H1 (cell line): ENCODE measurements at regions not wholly inside any gene's neighbourhood (a gene's known extent, or its start where the extent isn't known, plus 50 kb on each side); places are given as distances from the start of the nearest gene placed in this dataset.

Source experiments
- CTCF ChIA-PET: fragments of 300-600 bp; sonication (Branson Sonifier 250); formaldehyde crosslinking; loops from one replicate; lab custom pipeline; 2021; ENCODE audit not compliant: partially characterized antibody; lab: Charles Lee
- POLR2A ChIA-PET: fragments of 300-600 bp; sonication (Branson Sonifier 250); formaldehyde crosslinking; loops from one replicate; lab custom pipeline; 2021; ENCODE audit warnings: inconsistent platforms; ENCODE audit not compliant: partially characterized antibody; lab: Charles Lee
- DNase-seq, 2 experiments: peaks; one replicate each; pipeline versions ENCODE4 v3.0.0 to v3.0.0-alpha.2; 2010 to 2022; ENCODE audit warnings: low spot score in 2 of 2, low read depth in 1 of 2, mixed read lengths in 1 of 2
- FAIRE-seq: peaks from 2 replicates; lab custom pipeline; 2011; peaks lifted over from hg19 to GRCh38; lab: Jason Lieb, UNC
- H2AFZ ChIP-seq: 2 replicates; pipeline ENCODE4 v1.8.1; 2012; ENCODE audit warnings: low read length, inconsistent platforms
- H2AK5ac ChIP-seq: 2 replicates; pipeline ENCODE4 v1.6.1; 2013; ENCODE audit warnings: low read depth, low read length
- H2BK120ac ChIP-seq: replicated peaks from 2 replicates; pipeline ENCODE3; 2013; ENCODE audit warnings: low read depth, low read length, inconsistent platforms
- H2BK12ac ChIP-seq: 2 replicates; pipeline ENCODE4 v1.6.1; 2013; ENCODE audit warnings: low read depth, low read length
- H2BK15ac ChIP-seq: 2 replicates; pipeline ENCODE4 v1.6.1; 2013; ENCODE audit warnings: low read length
- H2BK20ac ChIP-seq: 2 replicates; pipeline ENCODE4 v1.6.1; 2013; ENCODE audit warnings: low read length
- H2BK5ac ChIP-seq: 2 replicates; pipeline ENCODE4 v1.6.1; 2013; ENCODE audit warnings: low read depth, low read length
- H3K14ac ChIP-seq: 2 replicates; pipeline ENCODE4 v1.6.1; 2013; ENCODE audit warnings: inconsistent platforms; ENCODE audit not compliant: insufficient read length
- H3K18ac ChIP-seq: 2 replicates; pipeline ENCODE4 v1.6.1; 2013; ENCODE audit warnings: low read length; ENCODE audit errors: extremely low read depth
- H3K23ac ChIP-seq: 2 replicates; pipeline ENCODE4 v1.6.1; 2013; ENCODE audit warnings: inconsistent platforms; ENCODE audit not compliant: insufficient read length
- H3K23me2 ChIP-seq: 2 replicates; pipeline ENCODE4 v1.6.1; 2013; ENCODE audit warnings: low read depth, low read length
- H3K27ac ChIP-seq: 2 replicates; pipeline ENCODE4 v1.6.1; 2011; ENCODE audit warnings: low read depth, low read length, inconsistent platforms
- H3K27me3 ChIP-seq, 4 experiments: replicated peaks in 1 of 4; 1 replicate in 1 of 4; 2 replicates in 3 of 4; pipeline versions ENCODE4 v1.6.1 to v1.8.1; 2011 to 2013; ENCODE audit warnings: low read length in 3 of 4, mild to moderate bottlenecking in 3 of 4, inconsistent platforms in 2 of 4, mixed read lengths in 2 of 4, moderate library complexity in 1 of 4; ENCODE audit not compliant: control insufficient read depth in 3 of 4, insufficient read depth in 3 of 4; ENCODE audit errors: extremely low read depth in 1 of 4
- H3K36me3 ChIP-seq, 4 experiments: 2 replicates each; pipeline versions ENCODE4 v1.6.1 to v1.8.1; 2011 to 2013; ENCODE audit warnings: mild to moderate bottlenecking in 4 of 4, low read length in 3 of 4, moderate library complexity in 2 of 4, control low read depth in 1 of 4, inconsistent platforms in 1 of 4; ENCODE audit not compliant: insufficient read depth in 4 of 4, control insufficient read depth in 2 of 4
- H3K4ac ChIP-seq: replicated peaks from 2 replicates; pipeline ENCODE3; 2013; ENCODE audit warnings: low read length, low read depth, mixed read lengths, inconsistent platforms; ENCODE audit not compliant: insufficient read length
- H3K4me1 ChIP-seq, 4 experiments: replicated peaks in 1 of 4; 1 replicate in 1 of 4; 2 replicates in 3 of 4; pipeline versions ENCODE4 v1.6.1 to v1.8.1; 2011 to 2013; ENCODE audit warnings: low read length in 3 of 4, inconsistent platforms in 2 of 4, mixed read lengths in 1 of 4; ENCODE audit not compliant: insufficient read depth in 4 of 4, control insufficient read depth in 3 of 4
- H3K4me2 ChIP-seq, 2 experiments: 2 replicates each; pipeline versions ENCODE4 v1.6.1 to v1.8.1; 2011 to 2013; ENCODE audit warnings: low read depth in 2 of 2, low read length in 2 of 2, control low read depth in 1 of 2, inconsistent platforms in 1 of 2, mild to moderate bottlenecking in 1 of 2; ENCODE audit not compliant: insufficient read depth in 1 of 2
- H3K4me3 ChIP-seq, 4 experiments: fragments of 200-600, 300-600 bp in 1 of 4; sonication (generic), shearing (Covaris generic), sonication (Bioruptor Twin) in 1 of 4; 2 replicates each; pipeline versions ENCODE4 v1.5.1 to v1.8.1; 2011 to 2016; ENCODE audit warnings: low read length in 4 of 4, low read depth in 3 of 4, control low read depth in 2 of 4, inconsistent platforms in 2 of 4, mild to moderate bottlenecking in 2 of 4, mixed read lengths in 1 of 4, moderate library complexity in 1 of 4; ENCODE audit not compliant: insufficient read depth in 2 of 4; ENCODE audit errors: extremely low read depth in 1 of 4
- H3K56ac ChIP-seq: replicated peaks from 2 replicates; pipeline ENCODE3; 2013; ENCODE audit warnings: low read depth, mild to moderate bottlenecking, mixed read lengths, low read length, inconsistent platforms; ENCODE audit not compliant: insufficient read length
- H3K79me1 ChIP-seq: 2 replicates; pipeline ENCODE4 v1.6.1; 2013; ENCODE audit warnings: low read depth, low read length, control low read depth
- H3K79me2 ChIP-seq, 2 experiments: 2 replicates each; pipeline versions ENCODE4 v1.6.1 to v1.8.1; 2012 to 2013; ENCODE audit warnings: low read length in 2 of 2, mild to moderate bottlenecking in 2 of 2, inconsistent platforms in 1 of 2; ENCODE audit not compliant: insufficient read depth in 2 of 2, control insufficient read depth in 1 of 2
- H3K9ac ChIP-seq, 4 experiments: replicated peaks in 1 of 4; 1 replicate in 1 of 4; 2 replicates in 3 of 4; pipeline versions ENCODE4 v1.6.1 to v1.8.1; 2011 to 2013; ENCODE audit warnings: low read depth in 3 of 4, low read length in 3 of 4, control low read depth in 2 of 4, mild to moderate bottlenecking in 2 of 4, moderate library complexity in 2 of 4, inconsistent platforms in 1 of 4; ENCODE audit errors: extremely low read depth in 1 of 4
- H3K9me3 ChIP-seq, 2 experiments: 2 replicates each; pipeline versions ENCODE4 v1.6.1 to v1.8.1; 2012 to 2013; ENCODE audit warnings: mild to moderate bottlenecking in 2 of 2, moderate library complexity in 2 of 2, control low read depth in 1 of 2, inconsistent platforms in 1 of 2, low read depth in 1 of 2, low read length in 1 of 2, mixed read lengths in 1 of 2; ENCODE audit not compliant: insufficient read depth in 2 of 2
- H4K20me1 ChIP-seq, 2 experiments: replicated peaks in 1 of 2; 2 replicates each; pipeline versions ENCODE3 to v1.8.1; 2011 to 2013; ENCODE audit warnings: inconsistent platforms in 2 of 2, low read length in 2 of 2, mild to moderate bottlenecking in 1 of 2; ENCODE audit not compliant: insufficient read depth in 2 of 2, control insufficient read depth in 1 of 2
- H4K5ac ChIP-seq: 2 replicates; pipeline ENCODE4 v1.6.1; 2013; ENCODE audit warnings: low read length, low read depth, mixed read lengths, inconsistent platforms; ENCODE audit not compliant: insufficient read length
- H4K8ac ChIP-seq: 2 replicates; pipeline ENCODE4 v1.8.0; 2013; ENCODE audit warnings: mild to moderate bottlenecking, moderate library complexity, low read length, inconsistent platforms; ENCODE audit not compliant: insufficient read depth; ENCODE audit errors: extremely low read depth
- H4K91ac ChIP-seq: replicated peaks from 2 replicates; pipeline ENCODE3; 2013; ENCODE audit warnings: low read length, mixed read lengths, inconsistent platforms; ENCODE audit not compliant: insufficient read length
- ATF2 ChIP-seq: IDR thresholded peaks from 2 replicates; pipeline ENCODE4 v1.6.1; 2012; ENCODE audit warnings: low read length, inconsistent platforms
- ATF3 ChIP-seq: IDR thresholded peaks from 2 replicates; pipeline ENCODE4 v1.6.1; 2011; ENCODE audit warnings: low read depth, mild to moderate bottlenecking, low read length; ENCODE audit not compliant: insufficient read depth
- BRCA1 ChIP-seq: IDR thresholded peaks from 2 replicates; pipeline ENCODE4 v1.6.1; 2012; ENCODE audit warnings: low read depth, low read length, improper control_type of control experiment
- CHD1 ChIP-seq: IDR thresholded peaks from 2 replicates; pipeline ENCODE4 v1.6.1; 2012; ENCODE audit warnings: low read depth, low read length, improper control_type of control experiment
- CTBP2 ChIP-seq: IDR thresholded peaks from 2 replicates; pipeline ENCODE4 v1.7.0; 2011; ENCODE audit warnings: borderline replicate concordance, mild to moderate bottlenecking, moderate library complexity, mixed read lengths, low read length; ENCODE audit not compliant: insufficient read depth, insufficient read length
- EGR1 ChIP-seq: IDR thresholded peaks from 2 replicates; pipeline ENCODE4 v1.6.1; 2011; ENCODE audit warnings: low read depth, low read length, borderline replicate concordance
- GABPA ChIP-seq: IDR thresholded peaks from 2 replicates; pipeline ENCODE4 v1.6.1; 2011; ENCODE audit warnings: mild to moderate bottlenecking, low read length, moderate library complexity, borderline replicate concordance; ENCODE audit not compliant: insufficient read depth
- JUN ChIP-seq: IDR thresholded peaks from 2 replicates; pipeline ENCODE4 v1.6.1; 2011; ENCODE audit warnings: low read depth, mild to moderate bottlenecking, improper control_type of control experiment, low read length
- PHF8 ChIP-seq: fragments of 200-600 bp; sonication (generic); conservative IDR thresholded peaks from 2 replicates; pipeline ENCODE4 v1.7.1; 2012; ENCODE audit warnings: low read depth, mild to moderate bottlenecking, inconsistent platforms, low read length, moderate library complexity
- RAD21 ChIP-seq, 2 experiments: IDR thresholded peaks in 1 of 2; conservative IDR thresholded peaks in 1 of 2; 2 replicates each; pipeline ENCODE4 v1.6.1; 2011; ENCODE audit warnings: low read depth in 2 of 2, low read length in 2 of 2, improper control_type of control experiment in 1 of 2, inconsistent platforms in 1 of 2, mild to moderate bottlenecking in 1 of 2, moderate library complexity in 1 of 2
- SUZ12 ChIP-seq: fragments of 200-600 bp; sonication (generic); IDR thresholded peaks from 2 replicates; pipeline ENCODE4 v1.6.1; 2012; ENCODE audit warnings: mild to moderate bottlenecking, inconsistent platforms, low read length, moderate library complexity, mixed read lengths
- TAF1 ChIP-seq: IDR thresholded peaks from 2 replicates; pipeline ENCODE4 v1.6.1; 2011; ENCODE audit warnings: mild to moderate bottlenecking, low read depth, low read length
- WGBS, 2 experiments: shearing (Covaris generic) in 1 of 2; methylation state at CpG; one replicate each; pipeline versions ENCODE4 v1.1.6 to v1.1.7; 2013 to 2015; ENCODE audit warnings: low lambda C conversion rate in 2 of 2, mixed read lengths in 2 of 2, inconsistent platforms in 1 of 2, low coverage in 1 of 2, missing lambda C conversion rate in 1 of 2; ENCODE audit not compliant: insufficient replicate concordance in 2 of 2, insufficient coverage in 1 of 2, insufficient read length in 1 of 2; ENCODE audit errors: extremely low coverage in 1 of 2, missing lambda C conversion rate in 1 of 2; 5-methylcytosine and 5-hydroxymethylcytosine counted together

- DNase-seq (no peak), FAIRE-seq (no peak)
- WGBS, 2 experiments: 100% methylated on average over 3 of the region's 9 CpGs; no CpG with 5 or more reads in 1 of the 2 experiments
- POLR2A ChIA-PET: no interaction called here
- Histone ChIP-seq H3K27ac (no peak overlapping the region), H2BK120ac (no peak overlapping the region), H3K23ac (no peak overlapping the region), H2AK5ac (no peak overlapping the region), H3K79me1 (no peaks in the 10 kb centered on the region), H3K27me3 (no peaks in the 10 kb centered on the region), H4K5ac (no peak overlapping the region), H2BK5ac (no peak overlapping the region), H3K14ac (no peak overlapping the region), H2BK12ac (no peak overlapping the region), H2AFZ (no peak overlapping the region), H3K9ac (no peak overlapping the region), H4K91ac (no peak overlapping the region), H3K4me3 (no peak overlapping the region), H3K9me3 (no peaks in the 10 kb centered on the region), H4K8ac (no peak overlapping the region), H4K20me1 (no peaks in the 10 kb centered on the region), H2BK15ac (no peak overlapping the region), H3K79me2 (no peaks in the 10 kb centered on the region), H3K4me2 (no peak overlapping the region), H3K4me1 (no peaks in the 10 kb centered on the region), H3K4ac (no peak overlapping the region), H3K36me3 (no peaks in the 10 kb centered on the region), H3K23me2 (no peaks in the 10 kb centered on the region), H3K18ac (no peak overlapping the region), H3K56ac (no peak overlapping the region), H2BK20ac (no peak overlapping the region)
- TF ChIP-seq ATF3 (no peak), EGR1 (no peak), GABPA (no peak), CHD1 (no peak), JUN (no peak), CTBP2 (no peak), RAD21 (IDR thresholded peaks at IDR 0.05 in 1 of 2, conservative IDR thresholded peaks at IDR 0.05 in 1 of 2; ENCODE audit: low read depth in 2 of 2, low read length in 2 of 2) (no peak), BRCA1 (no peak), PHF8 (no peak), ATF2 (no peak), SUZ12 (no peak), TAF1 (no peak)
- CTCF ChIA-PET: interaction anchor here (0.7 kb wide), 1 partner anchor 11 kb away, joined by 3 read pairs; no protein-coding TSS in a partner anchor
Measured at GRCh38 chr7:156115582-156115981, 303.3 kb upstream of the SHH start.
